GM08714 (cell line): ENCODE measurements at regions not wholly inside any gene's neighbourhood (a gene's known extent, or its start where the extent isn't known, plus 50 kb on each side); places are given as distances from the start of the nearest gene placed in this dataset.

Experiments used
- H3K4me3 ChIP-seq: fragments of 200-500 bp; sonication (Bioruptor generic); 2 replicates; pipeline ENCODE4 v1.5.1; 2014; ENCODE audit warnings: mild to moderate bottlenecking, low read length, inconsistent platforms
- ZNF274 ChIP-seq: IDR thresholded peaks from 2 replicates; pipeline ENCODE4 v1.6.1; 2012; ENCODE audit warnings: mild to moderate bottlenecking, low read depth, low read length

DNA sequence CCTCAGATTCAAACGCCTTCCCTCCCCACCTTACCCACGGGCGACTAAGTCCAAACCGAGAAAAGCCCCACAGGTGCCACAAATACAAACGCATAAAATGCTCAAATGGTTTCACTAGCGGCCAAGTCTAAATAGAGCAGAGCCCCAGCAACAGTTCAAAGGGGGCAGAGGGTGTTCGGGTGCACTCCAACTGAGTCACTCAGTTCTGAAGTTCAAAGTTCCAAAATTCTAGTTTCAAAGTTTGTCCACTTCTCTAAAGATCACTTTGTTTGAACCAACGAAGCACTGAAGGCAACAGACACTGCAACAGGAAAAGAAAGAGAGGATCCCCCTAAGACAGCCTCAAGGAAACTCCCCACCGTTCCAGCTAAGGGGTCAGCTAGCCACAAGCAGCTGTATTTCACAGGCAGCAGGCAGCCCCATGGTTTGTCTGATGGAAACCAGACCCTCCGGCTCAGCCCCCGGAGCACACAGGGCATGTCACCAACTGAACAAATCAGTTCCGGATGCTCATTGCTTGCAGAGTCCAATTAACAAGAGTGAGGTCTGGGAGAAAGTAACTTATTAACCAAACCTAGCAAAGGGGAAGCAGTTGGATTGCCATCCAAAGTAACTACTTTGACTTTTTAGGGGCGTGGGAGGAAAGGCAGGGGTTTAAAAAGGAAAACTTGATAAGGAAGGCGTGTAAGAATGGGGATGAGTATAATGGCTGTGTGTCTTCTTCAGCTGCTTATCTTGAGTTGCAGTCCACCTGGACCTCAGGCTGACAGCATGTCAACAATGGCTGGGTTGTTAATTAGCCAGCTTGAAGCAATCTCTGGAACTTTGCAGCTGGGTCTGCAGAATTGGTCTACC, 1423.9 kb upstream of the PRMT6 start:
- H3K4me3 ChIP-seq: no peak overlapping the region
- TF ChIP-seq ZNF274: no peak

- H3K4me3 ChIP-seq: no peak overlapping the region
- no peak for TF ChIP-seq ZNF274
These were observed 1420.4 kb upstream of the PRMT6 start for GRCh38 chr1:105636052-105636451.

DNA sequence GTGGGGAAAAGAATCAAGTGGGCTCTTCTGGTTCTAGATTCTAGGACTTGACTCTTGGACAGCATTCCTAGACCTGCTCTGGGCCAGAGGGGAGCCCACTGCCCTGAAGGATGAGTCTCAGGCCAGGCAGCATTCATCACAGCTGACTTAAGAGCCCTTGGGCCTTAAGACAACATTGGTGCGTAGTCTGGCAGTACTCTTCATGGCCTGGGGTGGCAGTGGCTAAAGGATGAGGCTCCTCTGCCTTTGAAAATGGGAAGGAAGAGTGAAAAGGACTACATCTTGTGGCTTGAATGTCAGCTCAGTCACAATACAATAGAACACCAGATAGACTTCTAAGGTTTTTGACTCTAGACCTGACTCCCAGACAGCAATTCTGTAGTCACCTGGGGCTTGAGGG, 1415.1 kb upstream of the PRMT6 start:
- no peak overlapping the region for H3K4me3 ChIP-seq
- no peak for TF ChIP-seq ZNF274

DNA sequence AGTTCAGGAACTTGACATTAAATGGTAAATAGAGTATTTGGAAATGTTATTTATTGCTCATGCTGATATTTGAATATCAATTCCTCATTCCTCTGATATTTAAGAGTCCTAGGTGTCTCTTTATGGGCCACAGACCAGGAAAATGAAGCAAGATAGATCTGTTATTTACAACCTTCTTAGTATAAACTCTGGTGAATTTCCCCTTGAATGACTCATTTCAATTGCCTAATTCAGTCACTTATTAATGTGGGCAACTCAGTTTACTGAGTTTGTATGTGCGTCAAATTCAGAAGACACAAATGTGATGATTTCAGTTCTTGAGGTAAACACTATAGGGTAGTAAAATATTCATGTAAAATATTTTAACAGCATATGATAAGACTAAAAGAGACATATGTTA, 1404.4 kb upstream of the PRMT6 start:
- no peak for TF ChIP-seq ZNF274

GRCh38 chr1:105655032-105655431, 1401.4 kb upstream of the PRMT6 start:
- no peak overlapping the region for H3K4me3 ChIP-seq
- no peak for TF ChIP-seq ZNF274

More for the DNA sequence above, 1404.4 kb upstream of the PRMT6 start:
- no peak overlapping the region for H3K4me3 ChIP-seq

- TF ChIP-seq ZNF274: no peak
- H3K4me3 ChIP-seq: no peak overlapping the region
These were observed 1392.0 kb upstream of the PRMT6 start for GRCh38 chr1:105664495-105664894.

DNA sequence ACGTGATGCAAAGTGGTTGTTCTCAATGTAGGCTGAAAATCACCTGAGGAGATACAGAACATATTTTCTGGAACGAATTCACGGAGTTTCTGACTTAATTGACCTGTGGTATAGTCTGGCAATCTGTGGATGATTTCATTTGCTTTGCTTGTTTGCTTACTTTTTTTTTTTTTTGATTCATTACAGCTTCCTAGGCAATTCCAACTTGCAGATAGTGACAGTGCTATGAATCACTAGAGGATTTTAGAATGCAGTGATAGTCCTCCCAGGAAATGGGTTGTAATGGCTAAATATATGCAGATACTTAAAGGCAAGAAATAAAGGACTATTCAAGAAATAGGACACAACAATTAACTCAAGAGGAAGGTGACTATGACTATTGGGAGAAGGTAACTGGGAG, 1378.1 kb upstream of the PRMT6 start:
- H3K4me3 ChIP-seq: no peak overlapping the region
- TF ChIP-seq ZNF274: no peak

DNA sequence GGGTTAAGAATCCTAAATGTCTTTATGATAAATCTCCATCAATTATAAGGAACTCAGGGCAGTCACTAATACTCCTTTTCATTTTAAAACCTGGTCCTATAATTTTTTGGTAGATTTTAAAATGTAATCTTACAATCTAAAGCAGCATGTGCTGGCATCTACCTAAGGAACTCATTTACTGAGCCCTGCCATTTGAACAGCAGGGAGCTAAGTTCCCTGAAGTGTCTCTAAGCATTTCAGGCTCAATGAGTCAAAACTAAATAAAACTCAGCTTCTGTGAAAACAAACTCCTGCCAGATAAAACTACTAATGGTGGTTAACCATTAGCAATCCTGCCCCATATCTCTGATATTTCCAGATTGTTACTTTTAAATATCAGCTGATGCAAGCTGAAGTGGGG, 1371.8 kb upstream of the PRMT6 start:
- no peak overlapping the region for H3K4me3 ChIP-seq
- TF ChIP-seq ZNF274: no peak

DNA sequence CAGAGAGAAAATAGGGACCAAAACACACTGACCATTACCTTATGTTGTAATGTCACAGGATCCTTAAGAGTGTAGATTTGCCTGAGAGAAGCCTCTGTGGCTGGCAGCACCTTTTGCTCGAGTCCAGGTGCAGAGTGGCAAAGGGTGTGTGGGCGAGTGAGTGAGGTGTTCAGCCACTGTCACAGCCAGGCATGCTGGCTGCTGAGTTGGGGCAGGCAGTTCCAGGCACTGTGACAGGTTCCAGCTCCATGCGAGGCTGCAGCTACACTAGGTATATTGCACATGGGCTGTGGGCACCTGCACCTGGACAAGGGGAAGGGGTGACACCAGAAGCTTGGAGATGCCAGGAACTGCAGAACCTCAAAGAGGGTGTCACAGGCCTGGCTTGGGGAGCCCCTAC, 1370.4 kb upstream of the PRMT6 start:
- no peak overlapping the region for H3K4me3 ChIP-seq
- no peak for TF ChIP-seq ZNF274

DNA sequence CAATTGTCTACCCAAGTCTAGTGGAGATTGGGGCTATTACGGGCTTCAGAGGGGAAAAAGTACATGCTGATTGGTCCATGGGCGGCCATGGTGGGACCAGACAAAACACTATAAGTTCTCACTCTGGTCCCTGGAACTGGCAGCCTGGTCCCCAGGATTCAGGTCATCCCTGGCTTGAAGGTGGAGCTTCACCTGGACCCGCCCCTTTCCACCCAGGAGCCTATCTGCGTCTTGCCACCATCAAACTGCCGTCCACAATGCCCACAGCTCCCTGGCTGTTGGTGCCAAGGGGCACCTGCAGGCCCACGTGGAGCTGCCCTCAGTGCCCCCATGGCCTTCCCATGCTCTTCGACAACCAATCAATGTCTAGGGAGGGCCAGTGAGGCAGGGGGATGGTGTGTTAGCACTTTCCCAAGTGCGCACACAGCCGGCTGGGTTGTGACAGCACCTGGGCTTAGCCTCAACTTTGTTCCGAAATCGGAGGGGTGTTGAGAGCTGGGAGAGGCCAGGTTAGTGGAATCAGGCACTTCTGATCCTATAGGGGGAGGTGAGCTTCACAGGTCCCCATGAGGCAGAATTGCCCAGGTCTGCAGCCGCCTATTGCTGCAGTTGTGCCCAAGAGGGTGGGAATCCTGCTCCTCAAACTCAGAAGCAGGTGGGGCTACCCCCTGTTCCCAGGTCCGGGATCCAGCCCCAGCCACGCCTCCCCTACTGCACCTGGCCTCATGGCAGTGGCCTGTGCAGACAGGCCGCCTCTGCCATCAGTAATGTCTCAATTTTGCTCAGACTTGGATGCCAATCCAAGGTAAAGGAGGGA, 1369.4 kb upstream of the PRMT6 start:
- no peak for TF ChIP-seq ZNF274
- no peak overlapping the region for H3K4me3 ChIP-seq

DNA sequence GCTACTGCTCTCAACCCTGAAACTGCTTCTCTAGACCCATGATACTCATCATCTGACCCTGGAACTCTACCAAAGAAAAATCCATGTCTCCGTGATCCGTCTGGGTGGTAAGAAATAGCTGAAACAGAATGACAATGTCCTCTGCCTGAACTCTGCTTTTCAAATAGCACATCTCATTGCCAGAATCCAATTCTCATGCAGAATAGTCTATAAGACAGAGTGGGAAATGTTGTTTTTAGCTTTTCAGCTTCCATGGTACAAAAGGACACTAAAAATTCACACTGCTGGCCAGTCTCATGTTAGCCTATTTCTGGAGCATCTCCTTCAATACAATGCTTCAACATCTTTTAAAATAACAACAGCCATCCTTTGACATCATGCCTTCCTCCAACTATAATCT, 1355.8 kb upstream of the PRMT6 start:
- no peak for TF ChIP-seq ZNF274
- no peak overlapping the region for H3K4me3 ChIP-seq

DNA sequence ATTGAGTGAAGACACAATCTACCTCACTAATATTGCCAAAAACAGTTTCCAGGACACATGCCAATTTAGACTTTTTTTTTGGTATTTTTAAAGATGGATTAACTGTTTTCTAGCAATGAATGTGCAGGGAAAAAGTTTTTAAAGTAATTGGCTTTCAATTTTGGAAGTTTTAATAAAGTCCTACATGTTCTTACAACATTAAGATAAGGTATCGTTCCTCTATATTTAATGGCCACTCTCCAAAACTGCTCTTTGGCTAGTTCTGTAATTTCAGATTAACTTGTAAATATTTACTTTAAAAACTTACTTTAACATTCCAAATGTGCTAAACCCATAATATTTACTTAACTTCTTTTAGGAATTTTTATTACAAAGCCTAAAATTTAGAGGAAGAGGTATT, 1332.2 kb upstream of the PRMT6 start:
- TF ChIP-seq ZNF274: no peak
- H3K4me3 ChIP-seq: no peak overlapping the region

- no peak overlapping the region for H3K4me3 ChIP-seq
- TF ChIP-seq ZNF274: no peak
These were observed 1325.8 kb upstream of the PRMT6 start for GRCh38 chr1:105730701-105731100.

DNA sequence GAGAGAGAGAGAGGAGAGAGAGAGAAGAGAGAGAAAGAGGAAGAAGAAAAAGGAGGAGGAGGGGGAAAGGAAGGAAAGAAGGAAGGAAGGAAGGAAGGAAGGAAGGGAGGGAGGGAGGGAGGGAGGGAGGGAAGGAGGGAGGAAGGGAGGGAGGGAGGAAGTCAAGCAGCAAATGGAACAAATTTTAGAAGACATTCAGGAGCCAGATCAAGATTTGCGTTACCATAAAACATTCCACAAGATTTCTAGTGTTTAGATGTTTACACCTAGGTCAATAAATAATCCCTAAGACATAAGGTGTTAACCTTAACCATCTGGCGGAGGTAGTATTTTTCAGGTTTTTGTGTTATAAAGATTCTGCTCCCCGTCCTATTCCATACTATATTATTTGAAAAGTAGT, 1320.1 kb upstream of the PRMT6 start:
- no peak overlapping the region for H3K4me3 ChIP-seq
- TF ChIP-seq ZNF274: no peak

GRCh38 chr1:105779727-105780126, 1276.7 kb upstream of the PRMT6 start:
- no peak overlapping the region for H3K4me3 ChIP-seq
- no peak for TF ChIP-seq ZNF274
